Colonic mucosa (tissue), 4 donors: ENCODE measurements at regions not wholly inside any gene's neighbourhood (a gene's known extent, or its start where the extent isn't known, plus 50 kb on each side); places are given as distances from the start of the nearest gene placed in this dataset.

Source experiments
- DNase-seq: peaks from one replicate; pipeline ENCODE4 v3.0.0-alpha.2; 2020
- H3K27ac ChIP-seq: fragments of 200-600 bp; one replicate; pipeline ENCODE4 v1.8.0; 2021
- H3K27me3 ChIP-seq: fragments of 200-600 bp; one replicate; pipeline ENCODE4 v1.8.0; 2021
- H3K36me3 ChIP-seq: fragments of 200-600 bp; one replicate; pipeline ENCODE4 v1.8.0; 2021
- H3K4me1 ChIP-seq: fragments of 200-600 bp; one replicate; pipeline ENCODE4 v1.8.0; 2021; ENCODE audit warnings: mild to moderate bottlenecking
- H3K4me3 ChIP-seq: fragments of 200-600 bp; one replicate; pipeline ENCODE4 v1.8.0; 2021
- H3K9ac ChIP-seq, 2 donors: one replicate each; pipeline ENCODE4 v1.7.0; 2013; ENCODE audit warnings: control low read depth in 2 of 2, low read depth in 2 of 2, low read length in 2 of 2
- H3K9me3 ChIP-seq: fragments of 200-600 bp; one replicate; pipeline ENCODE4 v1.8.0; 2021
- CTCF ChIP-seq: fragments of 200-600 bp; IDR thresholded peaks from one replicate; pipeline ENCODE4 v1.8.0; 2022; ENCODE audit warnings: antibody characterized with exemption, mild to moderate bottlenecking
- intact Hi-C: fragments of 100-400 bp; cut with DNase I; formaldehyde crosslinking; loops from one replicate; pipeline ENCODE4 v1.14.1; 2022
- donor health status: healthy.
- donor health status: DM: no; HTN: no; CAD: no.
- donor health status: DM: no; HTN: no; CAD: no.

- no peaks in the 10 kb centered on the region for H3K27me3 ChIP-seq
- no peak overlapping the region for H3K4me3 ChIP-seq
- TF ChIP-seq CTCF = no peak
- no peaks in the 10 kb centered on the region for H3K36me3 ChIP-seq
- no peaks in the 10 kb centered on the region for H3K4me1 ChIP-seq
- intact Hi-C loops = no loop called here
- H3K9ac ChIP-seq = no peak overlapping the region
- no peaks in the 10 kb centered on the region for H3K9me3 ChIP-seq
- no peak overlapping the region for H3K27ac ChIP-seq
- DNase-seq = no peak
Observed at GRCh38 chr2:238714038-238714528, 133.8 kb upstream of the TWIST2 start.

DNA sequence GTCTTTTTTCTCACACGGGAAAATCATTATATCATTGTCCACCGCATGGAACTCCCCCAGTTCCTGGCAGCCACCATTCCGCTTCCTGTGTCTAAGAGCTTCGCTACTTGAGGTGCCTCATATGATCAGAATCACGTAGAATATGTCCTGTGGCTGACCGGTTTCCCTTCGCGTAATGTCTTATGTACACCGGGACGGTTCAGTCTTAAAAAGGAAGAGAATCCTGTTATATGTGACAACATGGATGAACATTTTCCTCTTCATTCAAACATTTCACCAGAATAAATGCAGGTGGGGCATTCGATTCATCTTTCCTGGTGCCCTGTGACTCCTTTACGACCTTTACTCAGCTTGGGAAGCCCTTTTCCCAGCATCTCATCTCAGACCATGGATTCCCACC, 131.7 kb upstream of the TWIST2 start:
- no peak for TF ChIP-seq CTCF
- H3K36me3 ChIP-seq = no peaks in the 10 kb centered on the region
- DNase-seq = no peak
- H3K9me3 ChIP-seq = no peaks in the 10 kb centered on the region
- no peak overlapping the region for H3K9ac ChIP-seq
- H3K4me3 ChIP-seq = no peak overlapping the region
- no peaks in the 10 kb centered on the region for H3K4me1 ChIP-seq
- no peaks in the 10 kb centered on the region for H3K27me3 ChIP-seq
- no peak overlapping the region for H3K27ac ChIP-seq
- intact Hi-C loops = no loop called here

DNA sequence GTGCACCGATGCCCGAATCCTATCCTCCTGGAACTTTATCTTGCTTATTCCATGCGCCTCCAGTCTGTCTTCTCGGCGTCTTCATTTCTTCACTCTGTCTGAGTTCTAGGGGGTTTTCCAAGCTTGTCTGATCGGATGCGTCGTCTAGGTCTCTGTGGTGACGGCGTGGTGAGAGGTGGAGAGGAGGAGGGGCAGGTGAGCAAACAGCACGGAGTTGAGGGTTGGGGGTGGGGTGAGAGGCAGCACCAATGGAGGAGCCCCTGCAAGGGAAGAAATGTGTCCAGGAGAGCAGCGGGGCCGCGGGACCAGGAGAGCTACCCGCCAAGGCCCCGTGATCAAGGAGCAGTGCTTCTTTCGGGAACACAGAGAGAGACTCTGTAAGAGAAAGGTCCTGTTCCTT, 131.3 kb upstream of the TWIST2 start:
- Histone ChIP-seq H3K4me1 (no peaks in the 10 kb centered on the region), H3K4me3 (no peak overlapping the region), H3K27ac (no peak overlapping the region), H3K9ac (no peak overlapping the region), H3K9me3 (no peaks in the 10 kb centered on the region), H3K36me3 (no peaks in the 10 kb centered on the region), H3K27me3 (no peaks in the 10 kb centered on the region)
- DNase-seq = no peak
- intact Hi-C loops = no loop called here
- no peak for TF ChIP-seq CTCF

GRCh38 chr2:238717084-238717483, 130.8 kb upstream of the TWIST2 start:
- Histone ChIP-seq H3K27me3 (no peaks in the 10 kb centered on the region), H3K9ac (no peak overlapping the region), H3K4me1 (no peaks in the 10 kb centered on the region), H3K27ac (no peak overlapping the region), H3K9me3 (no peaks in the 10 kb centered on the region), H3K4me3 (no peak overlapping the region), H3K36me3 (no peaks in the 10 kb centered on the region)
- intact Hi-C loops = no loop called here
- no peak for DNase-seq
- TF ChIP-seq CTCF = no peak

GRCh38 chr2:238719641-238720040, 128.2 kb upstream of the TWIST2 start:
- no peaks in the 10 kb centered on the region for H3K27me3 ChIP-seq
- H3K4me1 ChIP-seq = no peaks in the 10 kb centered on the region
- TF ChIP-seq CTCF = no peak
- intact Hi-C loops = no loop called here
- no peak overlapping the region for H3K27ac ChIP-seq
- no peak for DNase-seq
- H3K4me3 ChIP-seq = no peak overlapping the region
- no peak overlapping the region for H3K9ac ChIP-seq
- no peaks in the 10 kb centered on the region for H3K9me3 ChIP-seq
- no peaks in the 10 kb centered on the region for H3K36me3 ChIP-seq

DNA sequence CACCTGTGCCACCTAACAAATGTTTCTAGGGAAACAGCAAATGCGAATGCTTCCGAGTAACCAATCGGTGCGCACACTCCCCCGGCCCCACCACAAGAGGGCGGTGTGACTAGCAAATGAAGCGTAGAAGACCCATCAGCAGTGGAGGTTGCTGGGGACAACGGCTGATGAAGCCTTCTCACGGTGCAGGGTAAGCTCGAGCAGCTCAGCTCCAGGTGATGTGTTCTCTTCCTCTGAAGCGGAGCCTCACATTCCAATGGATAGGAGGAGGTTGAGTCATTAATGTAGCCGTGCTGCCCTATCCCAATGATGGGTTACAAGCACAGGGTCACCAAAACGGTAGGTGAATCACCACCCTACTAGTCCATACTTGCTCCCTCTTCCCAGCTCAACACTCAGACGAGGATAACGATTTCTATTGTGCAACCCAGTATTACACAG, 127.6 kb upstream of the TWIST2 start:
- Histone ChIP-seq H3K27me3 (no peaks in the 10 kb centered on the region), H3K4me1 (no peaks in the 10 kb centered on the region), H3K9ac (no peak overlapping the region), H3K4me3 (no peak overlapping the region), H3K27ac (no peak overlapping the region), H3K36me3 (no peaks in the 10 kb centered on the region), H3K9me3 (no peaks in the 10 kb centered on the region)
- DNase-seq = peak; percentile 59
- TF ChIP-seq CTCF = peak; percentile 65
- intact Hi-C loops = no loop called here
